Activated T-cell treated with anti-CD3 and anti-CD28 coated beads, Interleukin-2, amount 50 U/mL, for 4 hours (primary cell): ENCODE measurements at regions not wholly inside any gene's neighbourhood (a gene's known extent, or its start where the extent isn't known, plus 50 kb on each side); places are given as distances from the start of the nearest gene placed in this dataset.

Experiments used
- ATAC-seq, 2 donors: fragments of 200-7000 bp; cut with Tn5 transposase; one replicate each; pipeline ENCODE4 v1.10.0; 2021
- DNase-seq: peaks from one replicate; pipeline ENCODE4 v3.0.0-alpha.2; 2020
- H3K27me3 Mint-ChIP-seq: one replicate; pipeline ENCODE4 v1.8.0; 2021; ENCODE audit warnings: low read depth, mixed read lengths
- H3K36me3 Mint-ChIP-seq: one replicate; pipeline ENCODE4 v1.8.0; 2022; ENCODE audit warnings: mixed read lengths; ENCODE audit not compliant: insufficient read depth
- H3K4me1 Mint-ChIP-seq: one replicate; pipeline ENCODE4 v1.8.0; 2021; ENCODE audit warnings: low read depth, mixed read lengths
- H3K4me3 Mint-ChIP-seq: one replicate; pipeline ENCODE4 v1.8.0; 2021; ENCODE audit warnings: mild to moderate bottlenecking, moderate library complexity, mixed read lengths
- H3K9me3 Mint-ChIP-seq: one replicate; pipeline ENCODE4 v1.8.0; 2021; ENCODE audit warnings: mixed read lengths

GRCh38 chr2:160927324-160927723 is 232.9 kb upstream of the TANK start:
- DNase-seq (no peak), ATAC-seq (no peak)
- peaks cover 4% of the 10 kb centered on the region for H3K27me3 Mint-ChIP-seq
- no peaks in the 10 kb centered on the region for H3K4me1 Mint-ChIP-seq
- no peaks in the 10 kb centered on the region for H3K9me3 Mint-ChIP-seq
- H3K4me3 Mint-ChIP-seq, result no peak overlapping the region
- no peaks in the 10 kb centered on the region for H3K36me3 Mint-ChIP-seq

- Mint-ChIP-seq H3K4me3 (no peak overlapping the region), H3K36me3 (no peaks in the 10 kb centered on the region), H3K4me1 (no peaks in the 10 kb centered on the region), H3K9me3 (no peaks in the 10 kb centered on the region), H3K27me3 (peaks cover 4% of the 10 kb centered on the region)
- no peak for DNase-seq
- ATAC-seq, result no peak
Measured at GRCh38 chr2:160928854-160929301, 231.3 kb upstream of the TANK start.

DNA sequence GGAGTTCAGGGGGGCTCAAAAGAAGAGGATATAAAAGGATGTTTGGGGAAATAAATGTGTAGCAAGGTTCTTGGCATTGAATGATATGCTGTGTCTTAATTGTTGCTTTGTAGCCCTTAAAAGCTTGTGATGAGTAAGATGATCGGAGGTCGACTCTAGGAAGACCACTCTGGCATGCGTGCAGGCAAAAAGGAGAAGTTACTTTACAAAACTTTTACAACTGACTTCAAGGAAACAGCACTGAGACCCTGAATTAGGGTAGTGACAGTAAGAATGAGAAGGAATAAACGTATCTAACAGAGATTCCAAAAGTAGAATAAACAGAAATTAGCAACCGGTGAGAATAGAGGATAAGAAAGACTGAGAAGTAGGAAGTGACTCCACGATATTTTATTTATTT is 228.7 kb upstream of the TANK start:
- ATAC-seq (no peak), DNase-seq (no peak)
- H3K4me3 Mint-ChIP-seq, result no peak overlapping the region
- H3K27me3 Mint-ChIP-seq, result peaks cover 6% of the 10 kb centered on the region
- H3K36me3 Mint-ChIP-seq, result no peaks in the 10 kb centered on the region
- no peaks in the 10 kb centered on the region for H3K9me3 Mint-ChIP-seq
- H3K4me1 Mint-ChIP-seq, result no peaks in the 10 kb centered on the region

DNA sequence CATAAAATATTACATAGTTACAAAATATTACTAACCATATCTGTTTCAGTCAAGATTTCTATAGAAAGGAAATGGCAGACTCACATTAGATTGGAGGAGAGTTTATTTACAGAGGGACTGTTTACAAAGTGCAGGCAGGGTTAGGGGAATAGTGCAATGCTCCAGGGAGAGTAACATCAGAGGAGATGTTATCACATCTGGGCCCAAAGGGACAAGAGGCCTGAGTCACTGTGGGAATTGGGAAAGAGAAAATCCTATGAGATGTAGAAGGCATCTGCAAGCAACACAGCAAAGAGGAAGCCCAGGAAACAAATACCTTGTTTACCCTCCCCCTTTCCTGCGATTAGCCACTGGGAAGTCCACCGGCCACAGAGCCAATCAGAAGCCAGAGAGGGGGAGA is 227.3 kb upstream of the TANK start:
- Mint-ChIP-seq H3K4me3 (no peak overlapping the region), H3K27me3 (peaks cover 6% of the 10 kb centered on the region), H3K9me3 (no peaks in the 10 kb centered on the region), H3K4me1 (no peaks in the 10 kb centered on the region), H3K36me3 (no peaks in the 10 kb centered on the region)
- no peak for ATAC-seq
- DNase-seq, result no peak

GRCh38 chr2:160934263-160934662 is 226.0 kb upstream of the TANK start:
- DNase-seq (no peak), ATAC-seq (no peak)
- no peak overlapping the region for H3K4me3 Mint-ChIP-seq
- H3K9me3 Mint-ChIP-seq, result no peaks in the 10 kb centered on the region
- H3K36me3 Mint-ChIP-seq, result no peaks in the 10 kb centered on the region
- peaks cover 6% of the 10 kb centered on the region for H3K27me3 Mint-ChIP-seq
- H3K4me1 Mint-ChIP-seq, result peaks cover 2% of the 10 kb centered on the region

DNA sequence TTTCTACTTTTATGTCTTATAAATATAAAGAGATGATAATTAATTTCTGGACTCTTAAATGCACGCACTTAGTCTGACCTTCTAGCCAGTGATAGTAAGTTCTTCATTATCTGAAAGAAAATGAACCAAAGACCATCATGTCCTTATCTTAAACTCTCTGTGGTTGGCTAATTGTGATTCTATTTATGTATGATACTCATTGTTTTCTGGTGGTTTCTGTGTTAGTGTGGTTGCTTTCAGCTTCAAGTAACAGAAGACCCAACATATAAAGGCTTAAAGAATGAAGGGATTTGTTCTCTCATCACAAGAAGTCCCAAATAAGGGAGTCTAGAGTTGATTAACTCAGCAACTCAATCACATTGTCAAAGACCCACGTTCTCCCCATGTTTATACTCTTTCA is 225.2 kb upstream of the TANK start:
- no peak for DNase-seq
- Mint-ChIP-seq H3K4me3 (no peak overlapping the region), H3K27me3 (peaks cover 6% of the 10 kb centered on the region), H3K36me3 (no peaks in the 10 kb centered on the region), H3K9me3 (no peaks in the 10 kb centered on the region), H3K4me1 (peaks cover 10% of the 10 kb centered on the region)
- no peak for ATAC-seq

- Mint-ChIP-seq H3K4me3 (no peak overlapping the region), H3K27me3 (peaks cover 5% of the 10 kb centered on the region), H3K9me3 (no peaks in the 10 kb centered on the region), H3K36me3 (no peaks in the 10 kb centered on the region), H3K4me1 (peaks cover 21% of the 10 kb centered on the region)
- ATAC-seq (no peak), DNase-seq (no peak)
Measured at GRCh38 chr2:160936044-160936806, 224.0 kb upstream of the TANK start.

DNA sequence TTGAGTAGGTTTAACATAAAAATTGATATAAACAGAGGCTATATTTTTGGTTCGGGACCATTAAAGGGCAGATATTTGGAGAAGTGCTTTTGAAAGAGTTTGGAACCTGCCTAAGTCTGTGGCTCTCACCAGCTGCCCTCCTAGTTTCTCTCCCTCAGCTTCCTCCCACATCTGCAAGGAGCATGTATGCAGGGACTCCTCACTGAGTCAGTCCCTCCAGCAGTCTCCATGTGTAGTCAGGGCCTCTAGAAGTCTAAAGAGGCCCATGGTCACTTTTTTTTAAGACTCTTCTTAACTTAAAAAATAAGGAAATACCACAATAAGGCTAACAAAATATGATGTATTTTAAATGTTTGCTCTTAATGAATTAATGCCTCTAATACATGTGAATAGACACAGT is 220.0 kb upstream of the TANK start:
- peaks cover 26% of the 10 kb centered on the region for H3K4me1 Mint-ChIP-seq

DNA sequence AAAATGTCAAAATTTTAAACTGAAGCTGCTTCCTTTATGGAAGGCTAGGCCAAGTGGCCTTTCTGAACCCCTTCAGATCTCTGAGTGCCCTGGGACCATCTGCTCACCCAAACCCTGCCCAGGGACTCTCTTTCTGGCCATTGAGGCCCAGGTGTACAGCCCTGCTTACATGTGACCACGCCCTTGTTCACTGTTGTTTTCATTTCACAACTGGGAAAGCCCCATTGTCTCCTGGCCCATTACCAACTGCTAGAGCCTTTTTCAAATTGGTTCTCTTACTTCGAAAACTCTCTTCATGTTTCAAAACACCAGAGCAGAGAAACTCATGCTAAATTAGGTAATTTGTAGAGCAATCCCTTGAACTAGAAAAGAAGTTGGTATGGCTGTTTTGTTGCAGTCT is 219.5 kb upstream of the TANK start:
- DNase-seq (no peak), ATAC-seq (peak in 1 of 2 donors; percentile 28)
- Mint-ChIP-seq H3K36me3 (no peaks in the 10 kb centered on the region), H3K4me3 (no peak overlapping the region), H3K4me1 (peaks cover 26% of the 10 kb centered on the region), H3K27me3 (peaks cover 1% of the 10 kb centered on the region), H3K9me3 (no peaks in the 10 kb centered on the region)

More for the DNA sequence above, 220.0 kb upstream of the TANK start:
- no peak for DNase-seq
- peaks cover 1% of the 10 kb centered on the region for H3K27me3 Mint-ChIP-seq
- no peaks in the 10 kb centered on the region for H3K9me3 Mint-ChIP-seq
- H3K4me3 Mint-ChIP-seq, result no peak overlapping the region
- ATAC-seq, result no peak
- no peaks in the 10 kb centered on the region for H3K36me3 Mint-ChIP-seq

DNA sequence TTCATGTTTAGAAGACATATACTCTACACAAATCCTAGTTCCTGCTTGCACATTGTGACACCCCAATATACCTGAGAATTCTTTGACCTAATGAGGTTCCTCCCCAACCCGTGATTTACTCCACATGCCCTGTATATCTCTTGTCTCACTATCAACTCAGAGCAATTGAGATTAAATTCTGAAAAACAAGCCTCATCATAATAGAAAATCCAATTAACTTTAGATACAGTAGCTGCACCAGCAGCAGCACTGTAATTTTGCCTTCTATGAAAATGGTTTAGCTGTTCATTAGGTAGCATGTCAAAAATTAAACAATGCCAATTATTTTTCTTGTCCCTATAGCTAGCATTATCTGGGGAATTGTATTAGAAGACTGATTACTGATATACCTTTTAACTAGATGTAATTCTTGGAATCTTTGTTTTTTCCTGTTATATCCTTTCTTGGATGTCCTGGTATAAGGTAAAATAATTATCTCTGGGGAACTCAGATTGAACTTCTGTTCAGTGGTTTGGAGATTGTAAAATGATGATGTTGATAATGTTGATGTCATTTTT is 218.9 kb upstream of the TANK start:
- H3K36me3 Mint-ChIP-seq, result no peaks in the 10 kb centered on the region
- ATAC-seq (no peak), DNase-seq (no peak)
- H3K4me3 Mint-ChIP-seq, result no peak overlapping the region
- no peaks in the 10 kb centered on the region for H3K9me3 Mint-ChIP-seq
- H3K4me1 Mint-ChIP-seq, result peaks cover 26% of the 10 kb centered on the region
- H3K27me3 Mint-ChIP-seq, result no peaks in the 10 kb centered on the region

- no peak for ATAC-seq
- Mint-ChIP-seq H3K4me3 (no peak overlapping the region), H3K9me3 (no peaks in the 10 kb centered on the region), H3K36me3 (no peaks in the 10 kb centered on the region), H3K4me1 (peaks cover 26% of the 10 kb centered on the region), H3K27me3 (no peaks in the 10 kb centered on the region)
- DNase-seq, result no peak
Measured at GRCh38 chr2:160942476-160943142, 217.6 kb upstream of the TANK start.

GRCh38 chr2:160943414-160943813 is 216.8 kb upstream of the TANK start:
- ATAC-seq, result no peak

DNA sequence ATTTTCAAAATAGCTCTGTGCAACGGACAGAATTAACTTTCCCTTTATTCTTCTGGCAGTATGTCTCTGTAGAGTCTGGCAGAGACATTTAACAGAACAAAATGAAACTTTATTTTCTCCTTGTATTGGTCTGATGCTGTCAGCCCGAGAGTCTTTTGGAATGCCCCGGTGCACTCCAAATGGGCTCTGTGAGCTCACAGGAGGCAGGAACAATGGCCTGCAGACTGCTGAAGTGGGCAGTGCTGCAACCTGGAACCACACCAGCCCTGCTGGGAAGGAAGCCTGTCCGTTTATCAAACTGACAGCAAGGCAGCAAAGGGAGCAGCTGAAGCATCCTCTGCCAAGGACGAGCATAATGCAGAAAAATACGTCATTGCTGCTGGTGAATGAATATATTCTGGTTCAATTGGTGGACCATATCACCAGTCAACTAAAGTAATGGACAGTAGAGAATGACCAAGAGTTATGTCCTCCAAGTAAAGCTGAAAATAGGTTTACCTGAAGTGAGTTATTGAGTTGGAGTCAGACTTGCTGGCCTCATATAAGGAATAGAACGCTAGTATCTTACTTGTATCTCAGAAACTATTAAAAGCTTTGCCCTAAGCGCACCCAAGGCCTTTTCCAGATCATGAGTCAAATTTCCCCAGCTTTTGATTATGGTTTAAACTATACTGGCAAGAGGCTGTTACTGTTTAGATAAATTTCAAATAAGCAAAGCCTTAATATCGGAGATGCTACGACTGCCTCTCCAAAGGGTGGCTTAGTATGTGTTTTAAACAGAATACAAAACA is 207.6 kb upstream of the TANK start:
- DNase-seq, result no peak
- Mint-ChIP-seq H3K4me1 (no peaks in the 10 kb centered on the region), H3K36me3 (no peaks in the 10 kb centered on the region), H3K9me3 (no peaks in the 10 kb centered on the region), H3K27me3 (peaks cover 5% of the 10 kb centered on the region), H3K4me3 (no peak overlapping the region)
- no peak for ATAC-seq

More at GRCh38 chr2:160943414-160943813, 216.8 kb upstream of the TANK start:
- Mint-ChIP-seq H3K4me3 (no peak overlapping the region), H3K36me3 (no peaks in the 10 kb centered on the region), H3K4me1 (peaks cover 26% of the 10 kb centered on the region), H3K27me3 (no peaks in the 10 kb centered on the region), H3K9me3 (no peaks in the 10 kb centered on the region)
- no peak for DNase-seq

DNA sequence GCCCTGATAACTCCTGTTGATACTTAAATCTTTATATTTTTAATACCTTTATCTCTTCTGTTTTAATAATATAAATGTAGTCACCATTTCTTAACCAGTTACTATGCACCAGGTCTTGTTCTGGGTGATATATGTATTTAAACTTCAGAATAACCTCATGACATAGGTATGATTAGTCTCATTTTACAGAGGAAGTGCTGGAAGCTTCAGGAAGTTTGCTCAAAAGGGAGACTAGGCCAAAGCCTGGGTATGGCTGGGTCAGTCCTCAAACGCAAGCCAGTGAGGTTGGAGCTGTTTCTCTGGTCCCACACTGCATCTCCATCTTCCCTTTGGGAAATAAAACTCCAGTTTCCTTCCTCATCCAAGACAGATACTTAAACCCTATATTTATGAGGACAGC is 204.7 kb upstream of the TANK start:
- no peaks in the 10 kb centered on the region for H3K9me3 Mint-ChIP-seq
- no peaks in the 10 kb centered on the region for H3K36me3 Mint-ChIP-seq
- no peak overlapping the region for H3K4me3 Mint-ChIP-seq
- ATAC-seq (no peak), DNase-seq (no peak)
- no peaks in the 10 kb centered on the region for H3K4me1 Mint-ChIP-seq
- H3K27me3 Mint-ChIP-seq, result peaks cover 5% of the 10 kb centered on the region
